NCI-H69 (cell line): ENCODE measurements at regions not wholly inside any gene's neighbourhood (a gene's known extent, or its start where the extent isn't known, plus 50 kb on each side); places are given as distances from the start of the nearest gene placed in this dataset.
"Not testable (repeated sequence)": the region's sequence is repeated elsewhere in the genome, so short reads cannot be mapped to it uniquely, and the experiment has no call there.

Experiments
- DNase-seq: peaks from one replicate; lab custom pipeline; 2025; lab: John Stamatoyannopoulos, UW

DNA sequence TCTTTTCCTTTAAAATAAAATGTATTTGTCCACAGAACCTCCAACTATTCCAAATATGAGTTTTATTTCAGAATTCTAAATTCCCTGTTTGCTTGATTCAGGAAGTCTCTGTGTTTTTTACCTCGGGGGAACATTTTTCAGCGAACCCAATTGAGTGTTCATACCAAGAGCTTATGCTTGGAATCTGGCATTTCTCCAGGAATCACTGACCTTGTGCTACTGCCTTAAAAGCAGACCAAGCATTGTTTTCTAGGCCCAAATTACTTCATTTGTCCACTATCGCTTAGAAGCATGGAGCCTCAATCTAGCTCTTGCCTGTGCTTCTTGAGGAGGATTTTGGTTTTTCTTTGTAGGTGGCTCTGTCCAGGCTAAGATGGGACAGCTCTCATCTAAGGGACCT, 59.4 kb downstream of the EBLN1 start:
- peak; percentile 83 for DNase-seq

DNA sequence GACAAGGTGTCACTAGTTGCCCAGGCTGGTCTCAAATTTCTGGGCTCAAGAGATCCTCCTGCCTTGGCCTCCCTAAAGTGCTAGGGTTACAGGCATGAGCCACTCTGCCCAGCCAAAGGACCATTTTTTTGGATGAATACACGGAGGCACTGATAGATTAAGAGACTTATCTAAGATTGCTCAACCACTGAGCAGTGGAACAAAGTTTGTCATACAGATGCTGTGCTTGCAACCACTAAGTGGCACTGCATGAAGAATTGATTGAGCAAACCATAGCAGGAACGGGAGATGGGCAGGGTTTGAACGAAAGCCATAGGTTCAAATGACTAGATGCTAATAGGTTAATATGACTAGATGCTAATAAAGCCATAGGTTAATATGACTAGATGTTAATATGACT, 61.1 kb downstream of the EBLN1 start:
- no peak for DNase-seq

GRCh38 chr10:22152403-22152802, 65.4 kb downstream of the EBLN1 start:
- no peak for DNase-seq

- no peak for DNase-seq
These were observed 67.0 kb downstream of the EBLN1 start for GRCh38 chr10:22150842-22151241.

GRCh38 chr10:22148961-22149360, 68.9 kb downstream of the EBLN1 start:
- DNase-seq = peak; percentile 7

DNA sequence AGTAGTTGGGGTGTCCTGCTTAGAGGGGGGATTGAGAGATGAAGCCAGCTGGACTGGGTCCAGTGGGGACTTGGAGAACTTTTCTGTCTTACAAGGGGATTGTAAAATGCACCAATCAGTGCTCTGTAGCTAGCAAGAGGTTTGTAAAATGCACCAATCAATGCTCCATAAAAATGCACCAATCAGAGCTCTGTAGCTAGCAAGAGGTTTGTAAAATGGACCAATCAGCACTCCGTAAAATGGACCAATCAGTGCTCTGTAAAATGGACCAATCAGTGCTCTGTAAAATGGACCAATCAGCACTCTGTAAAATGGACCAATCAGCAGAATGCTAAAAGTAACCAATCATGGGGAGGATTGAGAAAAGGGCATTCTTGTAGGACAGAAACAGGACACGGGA, 71.9 kb downstream of the EBLN1 start:
- DNase-seq = not testable (repeated sequence)

DNA sequence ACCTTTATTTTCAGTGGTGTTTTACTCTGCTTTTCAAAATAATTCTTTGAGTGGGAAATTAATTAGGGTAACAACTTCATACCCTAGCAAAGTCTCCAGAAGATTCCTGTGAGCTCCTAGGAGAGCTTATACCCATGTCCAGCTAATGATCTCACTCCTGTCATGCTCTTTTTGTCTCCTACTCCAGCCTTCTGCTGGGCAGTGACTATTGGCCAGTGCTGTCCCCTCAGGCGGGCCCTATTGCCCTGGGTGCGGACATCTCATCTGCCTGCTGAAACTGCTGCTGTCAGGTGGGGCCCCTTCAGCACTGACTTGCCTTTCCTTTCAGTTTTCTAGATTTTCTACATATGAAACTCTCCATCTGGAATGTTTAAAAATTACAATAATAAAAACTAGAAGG, 80.3 kb downstream of the EBLN1 start:
- DNase-seq = no peak

DNA sequence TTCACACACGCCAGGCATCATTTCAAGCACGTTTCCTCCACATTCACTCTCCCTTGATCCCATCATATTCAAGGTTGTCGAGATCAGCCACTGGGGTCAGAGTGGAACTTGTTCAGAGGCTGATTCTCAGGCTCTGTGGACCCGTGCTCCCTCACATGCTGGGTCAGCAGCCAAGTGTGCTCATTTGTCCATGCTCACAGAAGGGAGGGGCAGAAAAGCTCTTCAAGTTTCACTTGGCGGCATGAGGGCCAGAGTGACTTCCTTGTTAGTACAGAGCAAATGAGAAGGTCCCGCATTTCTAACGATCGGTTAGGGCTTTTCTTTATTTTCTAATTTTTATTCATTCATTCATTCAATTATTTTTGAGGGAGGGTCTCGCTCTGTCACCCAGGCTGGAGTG, 82.2 kb downstream of the EBLN1 start:
- DNase-seq = no peak

DNA sequence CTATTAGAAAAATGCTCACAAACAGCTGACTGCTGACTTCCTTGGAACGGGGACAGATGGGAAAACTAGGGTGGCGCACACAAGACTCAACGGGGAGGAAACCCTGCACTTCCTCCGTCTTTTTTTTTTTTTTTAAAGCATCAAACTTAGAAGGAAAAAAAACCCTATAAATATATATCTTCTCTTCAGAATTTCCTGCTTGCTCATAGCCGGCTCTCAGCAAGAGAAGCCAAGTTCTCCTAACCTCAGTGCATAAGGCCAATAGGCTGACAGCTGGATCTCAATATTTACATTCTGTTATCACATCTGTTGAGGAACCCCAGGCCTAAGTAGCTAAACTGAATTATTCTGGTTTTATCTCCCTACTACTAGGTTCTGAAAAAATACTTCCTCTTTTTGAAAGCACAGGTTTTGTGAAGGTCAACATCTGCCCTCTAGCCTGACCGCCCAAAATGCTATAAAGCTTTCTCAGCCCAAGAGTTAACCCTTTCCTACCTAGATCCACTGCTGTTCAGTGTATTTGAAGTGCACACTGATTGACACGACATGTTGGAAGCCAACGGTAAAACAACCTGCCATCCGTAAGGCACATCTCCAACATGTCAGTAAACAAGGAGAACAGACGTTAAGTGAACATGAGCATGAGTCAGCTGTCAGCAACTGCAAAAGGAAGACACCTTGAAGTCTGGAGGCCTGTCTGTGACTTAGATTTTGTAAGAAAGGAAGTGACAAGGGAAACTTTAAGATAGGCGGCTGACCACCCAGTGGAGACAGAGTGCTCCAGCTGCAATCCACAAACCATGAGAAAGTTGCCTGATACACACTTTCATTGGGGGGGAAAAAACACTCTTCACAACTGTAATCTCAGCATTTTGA, 83.8 kb downstream of the EBLN1 start:
- DNase-seq = no peak

- DNase-seq = not testable (repeated sequence)
These were observed 87.0 kb downstream of the EBLN1 start for GRCh38 chr10:22130824-22131223.

- not testable (repeated sequence) for DNase-seq
These were observed 88.2 kb downstream of the EBLN1 start for GRCh38 chr10:22129612-22130011.

- DNase-seq = not testable (repeated sequence)
These were observed 96.6 kb downstream of the EBLN1 start for GRCh38 chr10:22121181-22121580.

- not testable (repeated sequence) for DNase-seq
These were observed 97.7 kb downstream of the EBLN1 start for GRCh38 chr10:22120072-22120471.

DNA sequence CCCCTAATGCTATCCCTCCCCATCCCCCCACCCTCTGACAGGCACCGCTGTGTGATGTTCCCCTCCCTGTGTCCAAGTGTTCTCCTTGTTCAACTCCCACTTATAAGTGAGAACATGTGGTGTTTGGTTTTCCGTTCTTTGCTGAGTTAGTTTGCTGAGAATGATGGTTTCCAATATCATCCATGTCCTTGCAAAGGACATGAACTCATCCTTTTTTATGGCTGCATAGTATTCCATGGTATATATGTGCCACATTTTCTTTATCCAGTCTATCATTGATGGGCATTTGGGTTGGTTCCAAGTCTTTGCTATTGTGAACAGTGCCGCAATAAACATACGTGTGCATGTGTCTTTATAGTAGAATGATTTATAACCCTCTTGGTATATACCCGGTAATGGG, 98.2 kb downstream of the EBLN1 start:
- not testable (repeated sequence) for DNase-seq

GRCh38 chr10:22111705-22112104, 106.1 kb downstream of the EBLN1 start:
- DNase-seq = no peak

DNA sequence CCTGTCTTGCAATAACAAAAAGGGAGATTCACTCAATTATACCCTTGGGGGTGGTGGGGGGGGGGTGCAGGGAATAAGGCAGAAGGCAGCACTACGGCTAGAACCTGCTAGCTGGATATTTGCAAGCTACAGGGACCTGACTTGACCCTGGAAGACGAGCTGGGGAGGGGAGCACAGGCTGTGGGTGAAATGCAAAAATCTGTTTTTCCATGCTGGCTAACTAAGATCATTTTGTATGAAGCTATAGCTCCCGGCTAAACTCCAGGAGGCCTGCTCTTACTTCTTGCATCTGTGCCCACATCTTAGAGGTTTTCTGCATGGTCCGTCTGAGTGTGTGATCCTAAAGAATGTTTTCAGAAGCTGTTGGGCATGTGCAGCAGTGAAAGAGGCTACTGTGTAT, 106.6 kb downstream of the EBLN1 start:
- DNase-seq = no peak

GRCh38 chr10:22110761-22111160, 107.1 kb downstream of the EBLN1 start:
- no peak for DNase-seq

GRCh38 chr10:22105270-22105669, 101.7 kb upstream of the DNAJC1 start:
- DNase-seq = no peak

- DNase-seq = peak; percentile 1
These were observed 100.4 kb upstream of the DNAJC1 start for GRCh38 chr10:22103701-22104470.

DNA sequence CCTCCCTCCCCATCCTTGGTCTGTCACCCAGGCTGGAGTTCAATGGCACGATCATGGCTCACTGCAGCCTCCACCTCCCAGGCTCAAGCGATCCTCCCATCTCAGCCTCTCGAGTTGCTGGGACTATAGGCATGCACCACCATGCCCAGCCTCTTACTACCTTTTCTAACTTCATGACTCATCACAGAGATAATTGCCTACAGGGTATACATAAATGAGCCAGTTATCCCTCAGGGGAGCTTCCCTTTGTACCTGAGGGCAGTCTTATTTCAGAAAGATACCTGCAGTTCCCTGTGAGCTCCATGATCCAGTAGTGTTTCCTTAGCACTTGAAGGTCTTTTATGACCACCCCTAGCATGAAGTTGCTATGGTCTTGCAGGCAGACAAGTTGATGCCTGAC, 94.2 kb upstream of the DNAJC1 start:
- no peak for DNase-seq

DNA sequence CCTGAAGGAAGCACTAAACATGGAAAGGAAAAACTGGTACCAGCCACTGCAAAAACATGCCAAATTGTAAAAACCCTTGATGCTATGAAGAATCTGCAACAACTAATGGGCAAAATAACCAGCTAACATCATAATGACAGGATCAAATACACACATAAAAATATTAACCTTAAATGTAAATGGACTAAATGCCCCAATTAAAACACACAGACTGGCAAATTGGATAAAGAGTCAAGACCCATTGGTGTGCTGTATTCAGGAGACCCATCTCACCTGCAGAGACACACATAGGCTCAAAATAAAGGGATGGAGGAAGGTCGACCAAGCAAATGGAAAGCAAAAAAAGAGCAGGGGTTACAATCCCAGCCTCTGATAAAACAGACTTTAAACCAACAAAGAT, 87.7 kb upstream of the DNAJC1 start:
- not testable (repeated sequence) for DNase-seq

DNA sequence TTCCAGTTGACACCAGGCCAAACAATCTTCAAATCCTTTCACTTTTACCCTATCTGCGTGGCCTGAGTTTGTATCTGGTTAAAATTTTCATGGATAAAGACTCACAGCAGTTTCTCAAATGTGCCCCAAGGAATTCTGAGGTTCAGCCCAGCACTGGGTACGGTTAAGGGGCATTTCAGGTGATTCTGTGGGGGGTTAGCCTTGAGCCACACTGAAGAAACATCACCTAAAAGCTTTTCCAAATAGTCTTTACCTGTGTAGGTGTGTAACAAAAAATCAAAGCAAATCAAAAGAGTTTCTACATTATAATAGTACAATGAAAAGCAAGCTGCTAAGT, 83.8 kb upstream of the DNAJC1 start:
- no peak for DNase-seq

DNA sequence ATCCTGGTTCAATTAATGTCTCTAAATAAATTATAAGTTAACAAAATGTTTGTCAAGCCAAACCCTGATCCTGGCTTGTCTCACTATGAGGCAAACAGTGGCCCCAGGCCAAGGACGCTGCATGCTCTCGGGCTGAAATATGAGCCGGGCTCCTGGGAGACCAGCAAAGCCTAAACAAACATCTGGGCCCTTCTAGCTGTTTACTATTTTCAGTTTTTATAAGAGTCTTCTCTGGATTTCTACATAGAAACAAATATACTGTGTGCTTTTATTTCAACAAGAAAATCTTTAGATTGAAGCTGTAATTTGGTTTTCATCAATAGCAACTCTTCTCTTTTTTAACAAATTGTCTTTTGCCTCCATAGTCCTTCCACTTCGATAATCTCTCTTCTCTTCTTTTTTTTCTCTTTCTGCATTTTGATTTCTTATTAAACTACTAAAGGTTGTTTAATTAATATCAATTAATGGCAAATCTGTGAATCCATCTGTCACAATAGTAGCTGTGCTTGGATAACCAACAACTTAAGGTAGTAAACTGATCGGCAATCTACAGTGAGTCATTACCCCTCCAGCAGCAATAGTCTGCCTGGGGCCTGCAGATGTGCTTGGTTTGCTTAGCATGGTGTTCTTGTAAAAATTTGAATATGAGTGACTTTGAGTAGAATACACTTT, 83.3 kb upstream of the DNAJC1 start:
- DNase-seq = peak; percentile 84
